Lung (tissue), 11 donors: ENCODE measurements at regions not wholly inside any gene's neighbourhood (a gene's known extent, or its start where the extent isn't known, plus 50 kb on each side); places are given as distances from the start of the nearest gene placed in this dataset.

Experiments
- ATAC-seq: fragments of 200-7000 bp; cut with Tn5 transposase; one replicate; pipeline ENCODE4 v1.9.1; 2020; ENCODE audit warnings: moderate number of reproducible peaks; ENCODE audit not compliant: insufficient read depth, low FRiP score
- DNase-seq, 3 donors: peaks; one replicate each; pipeline ENCODE4 v3.0.0-alpha.2; 2013 to 2017
- H3K27ac ChIP-seq, 2 donors: one replicate each; pipeline ENCODE4 v1.5.1; 2013; ENCODE audit warnings: mild to moderate bottlenecking in 2 of 2, moderate library complexity in 2 of 2, control low read depth in 1 of 2, inconsistent platforms in 1 of 2, low read depth in 1 of 2, low read length in 1 of 2
- H3K27me3 ChIP-seq, 3 donors: one replicate each; pipeline ENCODE4 v1.5.1; 2013; ENCODE audit warnings: low read length in 2 of 3; ENCODE audit not compliant: control insufficient read depth in 3 of 3, insufficient read depth in 3 of 3
- H3K36me3 ChIP-seq, 4 donors: one replicate each; pipeline ENCODE4 v1.5.1; 2013; ENCODE audit warnings: low read length in 4 of 4, mild to moderate bottlenecking in 1 of 4, moderate library complexity in 1 of 4; ENCODE audit not compliant: control insufficient read depth in 4 of 4, insufficient read depth in 4 of 4
- H3K4me1 ChIP-seq, 5 donors: one replicate each; pipeline ENCODE4 v1.5.1; 2013; ENCODE audit warnings: low read length in 5 of 5, mild to moderate bottlenecking in 2 of 5, moderate library complexity in 1 of 5; ENCODE audit not compliant: control insufficient read depth in 5 of 5, insufficient read depth in 5 of 5
- H3K4me3 ChIP-seq: one replicate; pipeline ENCODE4 v1.5.1; 2013; ENCODE audit warnings: mild to moderate bottlenecking, control low read depth, moderate library complexity
- H3K9ac ChIP-seq, 2 donors: one replicate each; pipeline ENCODE4 v1.5.1; 2013; ENCODE audit warnings: low read length in 2 of 2, control low read depth in 1 of 2; ENCODE audit not compliant: insufficient read depth in 1 of 2
- H3K9me3 ChIP-seq, 4 donors: one replicate each; pipeline ENCODE4 v1.5.1; 2013; ENCODE audit warnings: low read length in 3 of 4, mild to moderate bottlenecking in 1 of 4, moderate library complexity in 1 of 4; ENCODE audit not compliant: control insufficient read depth in 4 of 4, insufficient read depth in 3 of 4
- WGBS, 2 donors: extraction: QIAGEN DNeasy Blood & Tissue Kit; methylation state at CpG; one replicate each; pipeline ENCODE4 v1.1.7; 2013; 5-methylcytosine and 5-hydroxymethylcytosine counted together
- TF ChIP-seq, protein P1 (sequence below): IDR thresholded peaks from 2 replicates; pipeline ENCODE4 v1.5.1; 2012; ENCODE audit warnings: mild to moderate bottlenecking; ENCODE audit errors: control extremely low read depth, extremely low read depth
- donor health status: control.
- donor health status: control.
- donor health status: Bipolar disorder and iron deficiency.
- donor health status: healthy.
- donor health status: DM: yes; HTN: yes; CAD: no.

DNA sequence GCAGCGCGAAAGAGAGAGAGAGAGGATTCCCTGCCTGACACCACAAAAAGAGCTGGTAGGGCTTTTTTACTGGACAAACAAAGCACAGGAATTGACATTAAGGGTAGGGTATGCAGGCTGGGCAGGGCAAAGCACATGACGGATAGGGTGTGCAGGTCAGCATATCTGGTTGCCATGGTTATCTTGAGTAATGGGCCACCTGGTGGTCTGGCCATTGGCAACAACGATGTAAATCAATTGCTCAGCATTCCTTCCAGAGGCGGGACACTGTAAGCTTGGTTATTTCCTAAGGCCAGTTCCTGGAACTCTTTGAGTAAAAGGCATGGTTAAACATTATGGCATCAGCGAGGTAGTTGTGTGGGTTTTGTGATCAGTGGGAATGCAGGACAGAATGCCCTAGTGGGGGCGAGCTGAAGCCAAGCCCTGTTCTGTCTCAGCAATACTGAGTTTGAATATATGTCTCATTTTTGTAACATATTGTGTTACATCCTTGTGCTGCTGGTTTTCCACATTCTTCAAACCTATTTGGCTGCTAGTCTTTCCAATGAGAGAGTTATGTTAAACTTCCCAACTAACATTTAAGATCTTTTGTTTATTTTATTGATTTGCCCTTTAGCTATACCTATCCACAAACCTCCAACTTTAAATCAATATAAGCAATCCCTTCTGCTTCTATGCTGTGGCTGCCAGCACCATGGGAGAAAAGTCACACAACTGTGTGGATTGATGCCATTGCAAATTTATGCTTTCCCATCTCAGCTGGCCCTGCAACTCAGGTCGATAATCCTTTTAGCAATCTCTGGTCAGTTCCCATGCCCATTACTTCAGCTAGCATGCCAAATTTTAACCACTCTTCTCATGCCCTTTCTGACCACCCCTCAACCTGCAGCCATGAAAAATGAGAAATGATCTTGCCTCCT lies 396.7 kb upstream of the PDE3A start:
- Histone ChIP-seq H3K36me3 (no peaks in the 10 kb centered on the region), H3K9ac (no peak overlapping the region), H3K4me3 (no peak overlapping the region), H3K27me3 (no peaks in the 10 kb centered on the region), H3K4me1 (peaks cover 0 to 4% (median 3%) of the 10 kb centered on the region in 5 donors), H3K9me3 (no peaks in the 10 kb centered on the region), H3K27ac (no peak overlapping the region)
- TF ChIP-seq, protein P1, sequence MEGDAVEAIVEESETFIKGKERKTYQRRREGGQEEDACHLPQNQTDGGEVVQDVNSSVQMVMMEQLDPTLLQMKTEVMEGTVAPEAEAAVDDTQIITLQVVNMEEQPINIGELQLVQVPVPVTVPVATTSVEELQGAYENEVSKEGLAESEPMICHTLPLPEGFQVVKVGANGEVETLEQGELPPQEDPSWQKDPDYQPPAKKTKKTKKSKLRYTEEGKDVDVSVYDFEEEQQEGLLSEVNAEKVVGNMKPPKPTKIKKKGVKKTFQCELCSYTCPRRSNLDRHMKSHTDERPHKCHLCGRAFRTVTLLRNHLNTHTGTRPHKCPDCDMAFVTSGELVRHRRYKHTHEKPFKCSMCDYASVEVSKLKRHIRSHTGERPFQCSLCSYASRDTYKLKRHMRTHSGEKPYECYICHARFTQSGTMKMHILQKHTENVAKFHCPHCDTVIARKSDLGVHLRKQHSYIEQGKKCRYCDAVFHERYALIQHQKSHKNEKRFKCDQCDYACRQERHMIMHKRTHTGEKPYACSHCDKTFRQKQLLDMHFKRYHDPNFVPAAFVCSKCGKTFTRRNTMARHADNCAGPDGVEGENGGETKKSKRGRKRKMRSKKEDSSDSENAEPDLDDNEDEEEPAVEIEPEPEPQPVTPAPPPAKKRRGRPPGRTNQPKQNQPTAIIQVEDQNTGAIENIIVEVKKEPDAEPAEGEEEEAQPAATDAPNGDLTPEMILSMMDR = no peak
- WGBS, 2 donors = 77 to 83% methylated on average over 8 of the region's 8 CpGs
- DNase-seq = peak in 1 of 3 donors; percentile 7
- ATAC-seq = no peak

DNA sequence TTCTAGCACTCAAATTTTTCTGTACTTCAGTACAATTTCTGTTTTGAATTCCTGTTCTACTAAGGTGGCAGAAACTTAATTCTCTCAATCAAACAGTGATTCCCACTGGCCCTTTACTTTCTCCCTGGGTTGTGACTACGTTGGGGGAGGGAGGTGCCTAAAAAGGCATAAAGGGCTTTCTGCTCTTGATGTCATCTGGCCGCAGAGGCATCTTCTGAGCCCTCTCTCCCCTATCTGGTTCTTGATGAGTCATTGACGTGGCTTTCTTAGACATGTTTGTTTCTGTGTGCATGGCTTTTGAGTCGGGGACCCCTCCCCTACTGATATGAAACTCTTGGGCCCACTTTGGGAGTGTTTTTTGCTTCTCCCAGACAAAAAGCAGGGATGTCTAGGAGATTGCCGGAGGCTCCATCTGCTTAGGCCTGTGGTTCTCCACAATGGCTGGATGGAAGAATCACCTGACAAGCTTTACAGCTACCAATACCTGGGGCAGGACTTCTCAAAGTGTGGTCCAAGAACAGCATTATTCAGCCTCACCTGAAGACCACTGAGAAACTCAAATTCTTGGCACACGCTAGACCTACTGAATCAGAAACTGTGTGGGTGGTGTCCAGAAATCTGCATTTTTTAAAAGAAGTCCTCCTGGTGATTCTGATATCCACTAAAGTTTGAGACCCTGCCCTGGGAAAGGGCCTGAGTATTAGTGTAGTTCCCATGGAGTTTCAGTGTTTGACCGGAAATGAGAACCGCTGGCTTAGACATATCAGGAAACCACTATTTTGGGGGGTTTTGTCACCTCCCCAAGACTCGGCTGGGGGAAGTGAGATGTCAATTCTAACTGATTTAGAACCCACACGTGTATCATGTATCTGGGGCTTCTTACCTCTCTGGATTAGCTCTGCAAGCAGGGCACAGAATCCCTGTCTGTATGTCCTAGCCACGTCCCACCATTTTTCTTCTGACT lies 395.7 kb upstream of the PDE3A start:
- TF ChIP-seq, protein P1 = no peak
- no peaks in the 10 kb centered on the region for H3K27me3 ChIP-seq
- H3K4me3 ChIP-seq = no peak overlapping the region
- H3K9me3 ChIP-seq = no peaks in the 10 kb centered on the region
- H3K9ac ChIP-seq = no peak overlapping the region
- ATAC-seq = no peak
- DNase-seq = no peak
- peaks cover 0 to 4% (median 0%) of the 10 kb centered on the region in 5 donors for H3K4me1 ChIP-seq
- H3K27ac ChIP-seq = no peak overlapping the region
- H3K36me3 ChIP-seq = no peaks in the 10 kb centered on the region
- 68 to 73% methylated on average over 11 of the region's 11 CpGs for WGBS, 2 donors

DNA sequence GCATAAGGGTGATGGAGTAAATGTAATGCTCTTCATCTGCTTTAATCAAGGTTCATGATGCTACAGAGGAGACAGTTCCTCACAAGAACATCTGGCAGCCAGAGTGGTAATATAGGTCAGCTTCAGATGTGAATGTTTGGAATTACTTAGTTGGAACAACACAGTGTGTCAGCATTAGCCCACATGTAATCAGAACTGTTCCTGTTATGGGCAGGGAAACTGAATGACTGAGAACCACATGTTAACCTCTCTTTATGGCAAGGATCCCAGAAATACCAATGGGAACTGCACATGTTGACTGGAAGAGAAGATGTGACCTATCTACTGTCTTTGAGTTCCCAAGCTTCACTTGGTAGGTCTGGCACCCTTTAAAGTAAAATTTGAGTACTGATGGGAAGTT lies 390.1 kb upstream of the PDE3A start:
- DNase-seq (no peak), ATAC-seq (no peak)
- TF ChIP-seq, protein P1 = no peak
- H3K4me3 ChIP-seq = no peak overlapping the region
- H3K9me3 ChIP-seq = no peaks in the 10 kb centered on the region
- H3K9ac ChIP-seq = no peak overlapping the region
- no peaks in the 10 kb centered on the region for H3K36me3 ChIP-seq
- H3K27me3 ChIP-seq = no peaks in the 10 kb centered on the region
- H3K4me1 ChIP-seq = peaks cover 0 to 3% (median 0%) of the 10 kb centered on the region in 5 donors
- H3K27ac ChIP-seq = peak overlapping the region in 1 of 2 donors; percentile 33
